HCT116 (cell line): ENCODE measurements at regions not wholly inside any gene's neighbourhood (a gene's known extent, or its start where the extent isn't known, plus 50 kb on each side); places are given as distances from the start of the nearest gene placed in this dataset.

Experiments used
- ATAC-seq: fragments of 200-7000 bp; cut with Tn5 transposase; 2 replicates; pipeline ENCODE4 v1.9.1; 2020; ENCODE audit warnings: mild to moderate bottlenecking, moderate library complexity
- BruUV-seq: library from RNA; stranded (reverse); fragments of 400-500 nt; replicated peaks from 2 replicates; lab custom pipeline; 2021; lab: Mats Ljungman, UMichigan
- CTCF ChIA-PET: fragments of 300-600 bp; sonication (Branson Sonifier 250); formaldehyde crosslinking; loops from one replicate; lab custom pipeline; 2021; ENCODE audit warnings: antibody characterized with exemption; lab: Charles Lee
- POLR2A ChIA-PET: fragments of 300-600, 350-600 bp; sonication (Branson Sonifier 250); formaldehyde crosslinking; loops from one replicate; lab custom pipeline; 2021; ENCODE audit warnings: antibody characterized with exemption; lab: Charles Lee
- RAD21 ChIA-PET, 2 experiments: fragments of 300-600 bp; sonication (Branson Sonifier 250); formaldehyde crosslinking; loops; one replicate each; lab custom pipeline; 2023; ENCODE audit warnings: low total read pairs in 2 of 2; ENCODE audit not compliant: uncharacterized antibody in 2 of 2, unreplicated experiment in 2 of 2, low non-redundant PET in 1 of 2; lab: Charles Lee
- DNase-seq: peaks from one replicate; pipeline ENCODE4 v3.0.0-alpha.2; 2010; ENCODE audit warnings: low read depth, low spot score
- H2AFZ ChIP-seq: fragments of 200-600 bp; shearing (Covaris generic), sonication (generic); 2 replicates; pipeline ENCODE4 v1.6.1; 2017; ENCODE audit warnings: low read depth, mixed run types, mixed read lengths, antibody characterized with exemption, low read length; ENCODE audit not compliant: poor library complexity, severe bottlenecking
- H3K27ac ChIP-seq: 2 replicates; pipeline ENCODE4 v1.5.1; 2012; ENCODE audit warnings: low read depth, low read length
- H3K27me3 ChIP-seq: fragments of 200-600 bp; sonication (generic); 2 replicates; pipeline ENCODE4 v1.6.1; 2016; ENCODE audit warnings: mixed run types, low read length, mixed read lengths; ENCODE audit not compliant: insufficient read depth
- H3K36me3 ChIP-seq, 2 experiments: fragments of 200-500 bp in 1 of 2; fragments of 200-600 bp in 1 of 2; sonication (Bioruptor generic) in 1 of 2; sonication (generic) in 1 of 2; 2 replicates each; pipeline versions ENCODE4 v1.5.1 to v1.6.1; 2014 to 2016; ENCODE audit warnings: low read length in 2 of 2, inconsistent platforms in 1 of 2, mixed read lengths in 1 of 2, mixed run types in 1 of 2; ENCODE audit not compliant: insufficient read depth in 2 of 2, control insufficient read depth in 1 of 2
- H3K4me1 ChIP-seq, 2 experiments: fragments of 200-600 bp in 1 of 2; sonication (generic) in 1 of 2; 2 replicates each; pipeline versions ENCODE4 v1.5.1 to v1.6.1; 2012 to 2017; ENCODE audit warnings: low read length in 2 of 2, inconsistent platforms in 1 of 2, mild to moderate bottlenecking in 1 of 2, mixed read lengths in 1 of 2, mixed run types in 1 of 2, moderate library complexity in 1 of 2; ENCODE audit not compliant: insufficient read depth in 2 of 2, control insufficient read depth in 1 of 2
- H3K4me2 ChIP-seq: fragments of 200-600 bp; sonication (generic); 2 replicates; pipeline ENCODE4 v1.6.1; 2017; ENCODE audit warnings: mixed run types, low read length, mixed read lengths
- H3K4me3 ChIP-seq, 2 experiments: fragments of 200-600 bp in 1 of 2; sonication (generic) in 1 of 2; replicated peaks in 1 of 2; 2 replicates each; pipeline ENCODE4 v1.5.1; 2011 to 2016; ENCODE audit warnings: low read length in 2 of 2, control low read depth in 1 of 2, low read depth in 1 of 2, mild to moderate bottlenecking in 1 of 2, mixed read lengths in 1 of 2, mixed run types in 1 of 2
- H3K79me2 ChIP-seq: fragments of 200-600 bp; sonication (generic); 2 replicates; pipeline ENCODE4 v1.6.1; 2017; ENCODE audit warnings: mild to moderate bottlenecking, mixed run types, low read length, moderate library complexity, mixed read lengths; ENCODE audit not compliant: insufficient read depth
- H3K9ac ChIP-seq: fragments of 200-600 bp; sonication (generic); 2 replicates; pipeline ENCODE4 v1.6.1; 2016; ENCODE audit warnings: low read length, mixed read lengths
- H3K9me2 ChIP-seq: fragments of 200-600 bp; sonication (generic), shearing (Covaris generic); 2 replicates; pipeline ENCODE4 v1.6.1; 2017; ENCODE audit warnings: mixed run types, mild to moderate bottlenecking, moderate library complexity; ENCODE audit not compliant: insufficient read depth
- H3K9me3 ChIP-seq, 2 experiments: fragments of 200-500 bp in 1 of 2; fragments of 200-600 bp in 1 of 2; sonication (Bioruptor generic) in 1 of 2; sonication (generic) in 1 of 2; 2 replicates each; pipeline ENCODE4 v1.6.1; 2014 to 2017; ENCODE audit warnings: low read length in 2 of 2, mixed read lengths in 2 of 2, inconsistent platforms in 1 of 2, low read depth in 1 of 2, mild to moderate bottlenecking in 1 of 2, mixed run types in 1 of 2, moderate library complexity in 1 of 2; ENCODE audit not compliant: control insufficient read depth in 1 of 2, insufficient read depth in 1 of 2
- H4K20me1 ChIP-seq: fragments of 200-600 bp; sonication (generic), shearing (Covaris generic); 2 replicates; pipeline ENCODE4 v1.6.1; 2017; ENCODE audit warnings: mixed run types, mild to moderate bottlenecking, moderate library complexity; ENCODE audit not compliant: insufficient read depth
- CBX3 ChIP-seq: IDR thresholded peaks from 2 replicates; pipeline ENCODE4 v1.6.1; 2012; ENCODE audit warnings: low read depth
- EGR1 ChIP-seq: IDR thresholded peaks from 2 replicates; pipeline ENCODE4 v1.6.1; 2012; ENCODE audit warnings: low read depth
- EZH2 ChIP-seq: fragments of 200-600 bp; sonication (generic); IDR thresholded peaks from 2 replicates; pipeline ENCODE4 v1.6.1; 2017; ENCODE audit warnings: antibody characterized with exemption, mixed run types
- EZH2phosphoT487 ChIP-seq: fragments of 200-600 bp; IDR thresholded peaks from 2 replicates; pipeline ENCODE4 v1.6.1; 2018; ENCODE audit warnings: antibody characterized with exemption, borderline replicate concordance
- FOSL1 ChIP-seq: IDR thresholded peaks from 2 replicates; pipeline ENCODE4 v1.6.1; 2012; ENCODE audit warnings: low read depth
- POLR2A ChIP-seq: IDR thresholded peaks from 2 replicates; pipeline ENCODE4 v1.7.0; 2011; ENCODE audit warnings: borderline replicate concordance; ENCODE audit not compliant: insufficient read depth, insufficient read length; ENCODE audit errors: extremely low read depth
- POLR2AphosphoS5 ChIP-seq: IDR thresholded peaks from 2 replicates; pipeline ENCODE4 v1.6.1; 2011; ENCODE audit warnings: mild to moderate bottlenecking, low read depth, low read length, moderate library complexity
- RAD21 ChIP-seq: IDR thresholded peaks from 2 replicates; pipeline ENCODE4 v1.6.1; 2012; ENCODE audit warnings: low read depth, mild to moderate bottlenecking
- SIN3A ChIP-seq: IDR thresholded peaks from 2 replicates; pipeline ENCODE4 v1.6.1; 2012; ENCODE audit warnings: low read depth
- SP1 ChIP-seq: IDR thresholded peaks from 2 replicates; pipeline ENCODE4 v1.6.1; 2012; ENCODE audit warnings: low read depth
- SRF ChIP-seq: IDR thresholded peaks from 2 replicates; pipeline ENCODE4 v1.6.1; 2012; ENCODE audit warnings: low read depth
- TCF7L2 ChIP-seq: IDR thresholded peaks from 2 replicates; pipeline ENCODE4 v1.7.0; 2011; ENCODE audit warnings: borderline replicate concordance, inconsistent platforms; ENCODE audit not compliant: insufficient read depth, insufficient read length; ENCODE audit errors: extremely low read depth
- YY1 ChIP-seq: IDR thresholded peaks from 2 replicates; pipeline ENCODE4 v1.6.1; 2011; ENCODE audit warnings: low read length, low read depth, moderate library complexity, mild to moderate bottlenecking; ENCODE audit not compliant: insufficient replicate concordance; ENCODE audit errors: extremely low read depth
- ZFX ChIP-seq: fragments of 450-650 bp; IDR thresholded peaks from 2 replicates; pipeline ENCODE4 v1.6.1; 2017
- ZNF274 ChIP-seq: fragments of 200-500 bp; sonication (Bioruptor generic); IDR thresholded peaks from 2 replicates; pipeline ENCODE4 v1.6.1; 2014; ENCODE audit warnings: mild to moderate bottlenecking, low read depth, low read length, inconsistent platforms
- intact Hi-C: fragments of 100-400 bp; cut with micrococcal nuclease; formaldehyde crosslinking; loops from 2 replicates; pipeline ENCODE4 v1.10.0; 2022
- TF ChIP-seq, protein P1 (sequence below), 3 experiments: fragments of 200-600 bp in 1 of 3; sonication (generic) in 1 of 3; IDR thresholded peaks in 2 of 3; conservative IDR thresholded peaks in 1 of 3; 2 replicates each; pipeline ENCODE4 v1.5.1; 2012 to 2017; ENCODE audit warnings: low read depth in 2 of 3, low read length in 2 of 3, antibody characterized with exemption in 1 of 3, borderline replicate concordance in 1 of 3, control low read depth in 1 of 3, mild to moderate bottlenecking in 1 of 3, mixed read lengths in 1 of 3, mixed run types in 1 of 3, moderate library complexity in 1 of 3; ENCODE audit not compliant: insufficient read depth in 1 of 3
- TF ChIP-seq, protein P2 (sequence below): IDR thresholded peaks from 2 replicates; pipeline ENCODE4 v1.6.1; 2011; ENCODE audit warnings: mild to moderate bottlenecking, low read length, moderate library complexity; ENCODE audit not compliant: insufficient replicate concordance; ENCODE audit errors: extremely low read depth
- TF ChIP-seq, protein P3 (sequence below): IDR thresholded peaks from 2 replicates; pipeline ENCODE4 v1.6.1; 2012
- TF ChIP-seq, protein P4 (sequence below): IDR thresholded peaks from 2 replicates; pipeline ENCODE4 v1.6.1; 2012

DNA sequence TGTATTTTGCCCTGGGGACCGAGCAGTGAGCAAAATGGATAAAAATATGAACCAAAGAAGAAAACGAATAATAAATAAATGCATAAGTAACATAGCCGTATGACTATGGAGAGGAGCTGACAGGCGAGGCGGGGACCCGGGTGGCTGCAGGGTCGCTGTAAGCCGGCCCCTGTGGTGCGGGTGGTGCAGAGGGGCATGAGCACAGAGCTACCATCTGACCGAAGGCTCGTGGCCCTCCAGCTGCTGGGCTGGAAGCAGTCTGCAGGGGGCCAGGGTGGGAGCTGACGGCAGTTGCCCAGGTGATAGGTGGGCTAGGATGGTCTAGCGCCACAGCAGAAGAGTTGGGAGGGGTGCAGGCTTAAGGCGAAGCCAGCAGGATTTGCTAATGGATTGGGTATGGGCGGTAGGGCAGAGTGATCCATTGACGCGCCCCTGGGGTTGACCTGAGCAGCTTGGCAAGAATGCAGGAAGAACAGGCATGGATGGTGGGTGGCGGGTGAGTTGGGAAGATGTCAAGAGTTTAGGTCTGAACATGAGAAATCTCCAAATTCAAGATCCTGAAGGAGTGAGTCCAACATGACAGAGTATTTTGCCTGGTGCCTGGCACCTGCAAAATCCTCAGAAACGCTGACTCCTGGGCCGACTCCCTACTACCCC, 228.0 kb downstream of the FOXL1 start:
- no peak overlapping the region for H2AFZ ChIP-seq
- ChIA-PET RAD21 (no interaction called here), POLR2A (no interaction called here), CTCF (no interaction called here)
- peaks cover 93% of the 10 kb centered on the region for H3K27me3 ChIP-seq
- ATAC-seq (no peak), DNase-seq (no peak)
- H3K4me1 ChIP-seq = no peaks in the 10 kb centered on the region
- H3K4me3 ChIP-seq = no peak overlapping the region
- H3K36me3 ChIP-seq = no peaks in the 10 kb centered on the region
- BruUV-seq = no TSS peak
- H3K9me2 ChIP-seq = no peaks in the 10 kb centered on the region
- H3K79me2 ChIP-seq = no peaks in the 10 kb centered on the region
- no peak overlapping the region for H3K27ac ChIP-seq
- intact Hi-C loops = no loop called here
- no peaks in the 10 kb centered on the region for H3K9me3 ChIP-seq
- H4K20me1 ChIP-seq = no peaks in the 10 kb centered on the region
- TF ChIP-seq ZNF274 (no peak), SRF (no peak), POLR2AphosphoS5 (no peak), YY1 (no peak), ZFX (no peak), FOSL1 (no peak), EZH2phosphoT487 (no peak), EZH2 (no peak), EGR1 (no peak), CBX3 (no peak), SIN3A (no peak), POLR2A (no peak), SP1 (no peak), TCF7L2 (no peak), RAD21 (no peak)
- TF ChIP-seq, protein P1, sequence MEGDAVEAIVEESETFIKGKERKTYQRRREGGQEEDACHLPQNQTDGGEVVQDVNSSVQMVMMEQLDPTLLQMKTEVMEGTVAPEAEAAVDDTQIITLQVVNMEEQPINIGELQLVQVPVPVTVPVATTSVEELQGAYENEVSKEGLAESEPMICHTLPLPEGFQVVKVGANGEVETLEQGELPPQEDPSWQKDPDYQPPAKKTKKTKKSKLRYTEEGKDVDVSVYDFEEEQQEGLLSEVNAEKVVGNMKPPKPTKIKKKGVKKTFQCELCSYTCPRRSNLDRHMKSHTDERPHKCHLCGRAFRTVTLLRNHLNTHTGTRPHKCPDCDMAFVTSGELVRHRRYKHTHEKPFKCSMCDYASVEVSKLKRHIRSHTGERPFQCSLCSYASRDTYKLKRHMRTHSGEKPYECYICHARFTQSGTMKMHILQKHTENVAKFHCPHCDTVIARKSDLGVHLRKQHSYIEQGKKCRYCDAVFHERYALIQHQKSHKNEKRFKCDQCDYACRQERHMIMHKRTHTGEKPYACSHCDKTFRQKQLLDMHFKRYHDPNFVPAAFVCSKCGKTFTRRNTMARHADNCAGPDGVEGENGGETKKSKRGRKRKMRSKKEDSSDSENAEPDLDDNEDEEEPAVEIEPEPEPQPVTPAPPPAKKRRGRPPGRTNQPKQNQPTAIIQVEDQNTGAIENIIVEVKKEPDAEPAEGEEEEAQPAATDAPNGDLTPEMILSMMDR (IDR thresholded peaks at IDR 0.05 in 2 of 3, conservative IDR thresholded peaks at IDR 0.05 in 1 of 3; ENCODE audit: borderline replicate concordance in 1 of 3, insufficient read depth in 1 of 3, low read depth in 2 of 3, low read length in 2 of 3) = no peak
- TF ChIP-seq, protein P2, sequence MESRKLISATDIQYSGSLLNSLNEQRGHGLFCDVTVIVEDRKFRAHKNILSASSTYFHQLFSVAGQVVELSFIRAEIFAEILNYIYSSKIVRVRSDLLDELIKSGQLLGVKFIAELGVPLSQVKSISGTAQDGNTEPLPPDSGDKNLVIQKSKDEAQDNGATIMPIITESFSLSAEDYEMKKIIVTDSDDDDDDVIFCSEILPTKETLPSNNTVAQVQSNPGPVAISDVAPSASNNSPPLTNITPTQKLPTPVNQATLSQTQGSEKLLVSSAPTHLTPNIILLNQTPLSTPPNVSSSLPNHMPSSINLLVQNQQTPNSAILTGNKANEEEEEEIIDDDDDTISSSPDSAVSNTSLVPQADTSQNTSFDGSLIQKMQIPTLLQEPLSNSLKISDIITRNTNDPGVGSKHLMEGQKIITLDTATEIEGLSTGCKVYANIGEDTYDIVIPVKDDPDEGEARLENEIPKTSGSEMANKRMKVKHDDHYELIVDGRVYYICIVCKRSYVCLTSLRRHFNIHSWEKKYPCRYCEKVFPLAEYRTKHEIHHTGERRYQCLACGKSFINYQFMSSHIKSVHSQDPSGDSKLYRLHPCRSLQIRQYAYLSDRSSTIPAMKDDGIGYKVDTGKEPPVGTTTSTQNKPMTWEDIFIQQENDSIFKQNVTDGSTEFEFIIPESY = no peak
- TF ChIP-seq, protein P3, sequence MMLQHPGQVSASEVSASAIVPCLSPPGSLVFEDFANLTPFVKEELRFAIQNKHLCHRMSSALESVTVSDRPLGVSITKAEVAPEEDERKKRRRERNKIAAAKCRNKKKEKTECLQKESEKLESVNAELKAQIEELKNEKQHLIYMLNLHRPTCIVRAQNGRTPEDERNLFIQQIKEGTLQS = no peak
- TF ChIP-seq, protein P4, sequence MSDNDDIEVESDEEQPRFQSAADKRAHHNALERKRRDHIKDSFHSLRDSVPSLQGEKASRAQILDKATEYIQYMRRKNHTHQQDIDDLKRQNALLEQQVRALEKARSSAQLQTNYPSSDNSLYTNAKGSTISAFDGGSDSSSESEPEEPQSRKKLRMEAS = no peak
- H3K4me2 ChIP-seq = no peak overlapping the region
- H3K9ac ChIP-seq = no peak overlapping the region
